Stimulated activated CD8-positive, alpha-beta memory T cell treated with anti-CD3 and anti-CD28 coated beads, Interleukin-15, amount 100 ng/mL, for 48 hours (primary cell): ENCODE measurements at regions not wholly inside any gene's neighbourhood (a gene's known extent, or its start where the extent isn't known, plus 50 kb on each side); places are given as distances from the start of the nearest gene placed in this dataset.

Experiments
- DNase-seq, 2 donors: peaks; one replicate each; pipeline ENCODE4 v3.0.0-alpha.2; 2020; ENCODE audit warnings: low read depth in 2 of 2

DNA sequence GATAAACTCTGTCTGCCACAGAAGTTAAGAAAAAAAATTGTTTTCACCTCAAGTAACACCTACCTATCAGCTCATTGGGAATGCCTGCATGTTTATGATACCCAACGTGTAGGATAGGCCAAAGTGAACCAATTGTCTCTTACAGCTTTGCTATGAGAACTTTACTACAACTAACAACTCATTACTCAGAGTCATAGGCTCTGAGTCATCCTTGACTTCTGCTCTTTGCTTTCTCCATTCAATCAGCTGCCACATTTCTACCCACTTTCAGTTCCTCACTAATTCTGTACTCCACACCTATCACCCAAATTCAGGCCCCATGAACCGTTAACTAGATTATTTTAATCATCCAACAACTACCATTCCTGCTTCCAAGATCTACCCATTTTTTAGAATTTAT lies 843.9 kb downstream of the TUSC7 start:
- no peak for DNase-seq

- no peak for DNase-seq
Observed at GRCh38 chr3:117556646-117557407, 847.2 kb downstream of the TUSC7 start.

GRCh38 chr3:117557464-117558090 lies 848.0 kb downstream of the TUSC7 start:
- DNase-seq: no peak

GRCh38 chr3:117558681-117559080 lies 849.1 kb downstream of the TUSC7 start:
- no peak for DNase-seq

DNA sequence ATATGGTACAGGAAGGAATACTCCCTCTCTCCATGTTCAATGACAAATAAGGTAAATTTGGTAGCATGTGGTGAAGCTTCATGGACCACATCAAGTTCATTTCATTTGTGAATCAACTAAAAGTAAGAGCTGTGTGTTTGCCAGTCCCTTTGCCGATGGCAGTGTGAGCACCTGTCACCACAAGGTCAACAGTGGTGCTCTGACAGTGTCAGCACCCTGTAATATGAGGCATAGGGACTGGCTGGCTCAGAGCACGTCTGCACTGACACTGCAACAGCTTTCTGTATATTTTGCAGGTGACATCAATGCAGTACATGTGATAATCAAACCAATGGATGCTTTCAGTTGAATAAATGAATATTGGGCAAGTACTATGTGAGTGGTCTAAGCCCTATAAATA lies 852.4 kb downstream of the TUSC7 start:
- no peak for DNase-seq

GRCh38 chr3:117563063-117563462 lies 853.5 kb downstream of the TUSC7 start:
- DNase-seq: no peak

DNA sequence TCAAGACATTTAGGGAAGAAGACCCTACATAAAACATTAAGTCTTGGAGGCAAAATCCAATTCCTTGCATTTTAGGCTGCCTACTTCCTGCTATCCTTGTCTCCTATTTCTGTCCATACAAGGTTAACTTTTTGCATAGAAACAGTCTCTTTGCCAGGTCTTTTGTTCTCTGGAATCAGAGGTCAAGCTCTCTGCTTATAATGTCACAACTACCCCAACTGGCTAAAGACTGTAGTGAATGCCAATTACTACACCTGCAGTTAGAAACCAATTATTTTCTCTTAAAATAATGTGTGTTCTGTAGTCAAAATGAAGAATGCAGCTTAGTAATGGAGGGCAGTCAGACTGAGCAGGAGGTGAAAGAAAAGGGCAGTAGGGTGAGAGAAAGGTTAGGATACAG lies 856.2 kb downstream of the TUSC7 start:
- DNase-seq: no peak

- DNase-seq: no peak
Observed at GRCh38 chr3:117566926-117567325, 857.3 kb downstream of the TUSC7 start.

- no peak for DNase-seq
Observed at GRCh38 chr3:117567382-117567781, 857.8 kb downstream of the TUSC7 start.

DNA sequence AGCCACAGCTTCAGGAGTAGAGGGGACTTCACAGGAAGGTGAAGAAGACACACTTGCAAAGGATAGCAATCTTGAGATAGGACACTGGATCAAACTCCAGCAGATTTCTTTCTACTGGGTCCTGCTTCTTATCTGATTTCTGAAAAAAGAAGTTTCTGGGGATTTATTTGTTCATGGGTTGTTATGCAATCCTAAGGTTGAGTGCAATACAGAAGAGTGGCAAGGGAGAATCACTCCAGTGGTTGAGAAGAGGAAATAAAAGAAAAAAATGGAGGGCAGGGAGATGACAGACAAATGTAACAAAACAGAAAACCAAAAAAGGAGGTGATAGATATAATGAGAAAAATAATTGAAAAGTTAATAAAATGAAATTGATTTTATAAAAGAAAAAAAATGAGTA lies 858.3 kb downstream of the TUSC7 start:
- DNase-seq: no peak

DNA sequence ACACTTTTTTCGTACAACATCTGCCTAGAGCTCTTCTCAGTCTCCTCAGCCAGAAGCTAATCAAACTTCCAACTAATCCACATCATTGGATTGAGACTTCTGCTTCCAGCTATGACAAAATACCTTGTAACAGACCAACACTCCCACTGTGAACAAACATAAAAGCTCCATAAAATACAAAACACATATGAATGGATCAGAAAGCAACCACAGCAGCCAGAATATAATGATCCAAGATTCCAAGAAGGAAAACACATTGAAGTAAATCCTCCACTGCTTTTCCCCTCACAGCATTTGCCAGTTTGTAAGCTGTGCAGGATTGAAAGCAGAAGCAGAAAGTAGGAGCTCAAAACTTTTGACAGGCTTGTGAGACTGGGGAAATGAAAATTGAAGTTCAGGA lies 863.2 kb downstream of the TUSC7 start:
- DNase-seq: no peak

- no peak for DNase-seq
Observed at GRCh38 chr3:117580806-117581205, 871.2 kb downstream of the TUSC7 start.

GRCh38 chr3:117586161-117586560 lies 876.6 kb downstream of the TUSC7 start:
- DNase-seq: no peak

DNA sequence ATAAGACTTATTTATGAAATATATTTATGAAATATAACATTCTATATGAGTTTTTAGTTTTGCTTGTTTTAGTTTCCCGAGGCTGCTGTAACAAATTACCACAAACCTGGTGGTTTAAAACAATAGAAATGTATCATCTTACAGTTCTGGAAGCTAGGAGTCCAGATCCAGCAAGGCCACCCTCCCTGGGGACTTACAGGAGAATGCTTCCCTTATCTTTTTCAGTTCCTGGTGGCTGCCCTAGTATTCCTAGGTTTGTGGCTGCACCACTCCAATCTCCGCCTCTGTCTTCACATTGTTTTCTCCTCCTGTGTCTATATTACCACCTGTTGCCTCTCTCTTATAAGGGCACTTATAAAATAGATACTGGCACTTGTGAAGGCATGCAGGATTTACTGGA lies 877.8 kb downstream of the TUSC7 start:
- no peak for DNase-seq

DNA sequence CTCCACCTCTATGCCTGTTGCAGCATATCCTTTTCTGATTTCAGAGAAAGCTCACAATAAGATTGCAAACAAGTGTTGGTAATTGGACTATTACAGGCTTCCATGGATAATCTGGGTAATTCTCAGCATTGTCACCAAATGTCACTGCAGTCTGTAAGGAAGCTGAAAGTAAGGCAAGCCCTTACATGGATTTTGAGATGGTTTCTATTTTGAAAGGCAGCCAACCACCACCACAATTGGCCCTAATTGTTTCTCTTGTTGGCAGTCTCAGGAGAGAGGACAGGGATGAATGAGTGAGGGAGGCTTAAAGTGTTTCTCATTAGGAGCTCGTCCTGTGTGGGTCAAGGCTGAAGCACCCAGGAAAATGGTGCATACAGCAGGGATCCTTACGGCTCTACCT lies 879.9 kb downstream of the TUSC7 start:
- no peak for DNase-seq

- DNase-seq: no peak
Observed at GRCh38 chr3:117595615-117596014, 886.0 kb downstream of the TUSC7 start.

GRCh38 chr3:117596503-117596902 lies 886.9 kb downstream of the TUSC7 start:
- DNase-seq: no peak

DNA sequence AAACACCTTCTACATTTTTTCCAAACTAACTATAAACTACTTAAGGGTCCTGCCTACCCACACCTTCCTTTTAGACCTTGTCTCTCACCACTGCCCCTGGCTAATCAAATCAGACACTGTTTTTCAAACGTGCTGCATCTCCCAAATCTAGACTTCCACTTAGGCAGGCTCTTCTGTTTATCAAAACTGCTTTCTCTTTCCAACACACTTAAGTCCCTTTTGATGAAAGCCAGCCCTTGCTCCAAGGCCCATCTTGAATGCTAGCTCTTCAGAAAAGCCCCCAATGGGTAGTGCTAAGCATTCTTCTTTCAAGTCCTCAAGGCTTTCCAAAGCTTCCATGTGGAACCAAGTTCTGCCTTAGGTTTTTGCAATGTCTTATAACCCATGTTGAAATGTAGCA lies 888.3 kb downstream of the TUSC7 start:
- DNase-seq: no peak

DNA sequence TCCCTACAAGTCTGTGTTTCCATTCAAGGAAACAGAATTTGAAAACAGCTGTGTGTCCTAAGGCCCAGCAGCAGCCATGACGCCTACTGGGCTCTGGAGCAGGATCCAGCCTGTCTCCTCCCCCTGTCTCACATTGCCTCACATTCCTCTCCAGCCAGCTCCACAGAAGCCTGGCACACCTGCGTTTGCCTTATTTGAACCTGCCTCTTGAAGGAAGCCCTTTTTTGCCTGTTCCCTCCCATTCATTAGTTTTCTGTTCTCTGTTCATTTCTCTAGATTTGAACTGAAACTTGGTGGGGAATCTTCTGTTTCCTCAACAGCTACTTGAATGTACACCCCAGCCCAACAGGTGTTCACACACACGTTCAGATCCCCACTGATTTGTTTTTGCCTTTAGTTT lies 890.5 kb downstream of the TUSC7 start:
- no peak for DNase-seq

- DNase-seq: no peak
Observed at GRCh38 chr3:117600666-117601065, 891.1 kb downstream of the TUSC7 start.

- DNase-seq: no peak
Observed at GRCh38 chr3:117602058-117602644, 892.6 kb downstream of the TUSC7 start.

- no peak for DNase-seq
Observed at GRCh38 chr3:117603097-117603496, 893.5 kb downstream of the TUSC7 start.

GRCh38 chr3:117606866-117607265 lies 897.3 kb downstream of the TUSC7 start:
- DNase-seq: no peak
